Stimulated activated CD4-positive, alpha-beta T cell treated with anti-CD3 and anti-CD28 coated beads, Interleukin-12 subunit alpha, Interleukin-12 subunit beta, amount 100 ng/mL, for 4 hours (primary cell): ENCODE measurements at regions not wholly inside any gene's neighbourhood (a gene's known extent, or its start where the extent isn't known, plus 50 kb on each side); places are given as distances from the start of the nearest gene placed in this dataset.

Experiments
- DNase-seq: peaks from one replicate; pipeline ENCODE4 v3.0.0-alpha.2; 2020

GRCh38 chr18:77524909-77525308 is 275.3 kb downstream of the GALR1 start:
- DNase-seq, result no peak

GRCh38 chr18:77526962-77527361 is 277.3 kb downstream of the GALR1 start:
- DNase-seq, result no peak

GRCh38 chr18:77528872-77529271 is 279.2 kb downstream of the GALR1 start:
- no peak for DNase-seq

- DNase-seq, result no peak
Observed at GRCh38 chr18:77529492-77530176, 280.0 kb downstream of the GALR1 start.

GRCh38 chr18:77530732-77531131 is 281.1 kb downstream of the GALR1 start:
- DNase-seq, result no peak

- DNase-seq, result no peak
Observed at GRCh38 chr18:77539860-77540259, 290.2 kb downstream of the GALR1 start.

GRCh38 chr18:77544792-77545191 is 295.1 kb downstream of the GALR1 start:
- no peak for DNase-seq

- DNase-seq, result no peak
Observed at GRCh38 chr18:77547757-77548156, 298.1 kb downstream of the GALR1 start.

GRCh38 chr18:77548790-77549420 is 299.3 kb downstream of the GALR1 start:
- no peak for DNase-seq

GRCh38 chr18:77550625-77551024 is 301.0 kb downstream of the GALR1 start:
- no peak for DNase-seq

GRCh38 chr18:77551055-77551454 is 301.4 kb downstream of the GALR1 start:
- DNase-seq, result no peak

GRCh38 chr18:77552945-77553344 is 303.3 kb downstream of the GALR1 start:
- DNase-seq, result no peak

GRCh38 chr18:77554061-77554460 is 304.4 kb downstream of the GALR1 start:
- no peak for DNase-seq

- DNase-seq, result no peak
Observed at GRCh38 chr18:77557046-77557587, 307.5 kb downstream of the GALR1 start.

- DNase-seq, result no peak
Observed at GRCh38 chr18:77559274-77559910, 309.7 kb downstream of the GALR1 start.

- DNase-seq, result no peak
Observed at GRCh38 chr18:77560341-77560992, 310.8 kb downstream of the GALR1 start.

- no peak for DNase-seq
Observed at GRCh38 chr18:77566604-77567003, 317.0 kb downstream of the GALR1 start.

- no peak for DNase-seq
Observed at GRCh38 chr18:77567205-77567604, 317.6 kb downstream of the GALR1 start.

- no peak for DNase-seq
Observed at GRCh38 chr18:77571743-77572142, 322.1 kb downstream of the GALR1 start.

- no peak for DNase-seq
Observed at GRCh38 chr18:77572537-77572936, 322.9 kb downstream of the GALR1 start.

GRCh38 chr18:77573571-77573970 is 323.9 kb downstream of the GALR1 start:
- no peak for DNase-seq

GRCh38 chr18:77590943-77591515 is 341.4 kb downstream of the GALR1 start:
- no peak for DNase-seq

- DNase-seq, result no peak
Observed at GRCh38 chr18:77597726-77598125, 348.1 kb downstream of the GALR1 start.
